Glutamatergic neuron (in vitro differentiated cells): ENCODE measurements at regions not wholly inside any gene's neighbourhood (a gene's known extent, or its start where the extent isn't known, plus 50 kb on each side); places are given as distances from the start of the nearest gene placed in this dataset.

Experiments used
- DNase-seq: peaks from one replicate; pipeline ENCODE4 v3.0.0; 2022
- H3K27ac Mint-ChIP-seq: one replicate; pipeline ENCODE4 v1.8.0; 2020; ENCODE audit warnings: mild to moderate bottlenecking, mixed read lengths, inconsistent platforms; ENCODE audit not compliant: unreplicated experiment
- H3K27me3 Mint-ChIP-seq: one replicate; pipeline ENCODE4 v1.8.0; 2020; ENCODE audit warnings: mild to moderate bottlenecking, moderate library complexity, mixed read lengths, inconsistent platforms; ENCODE audit not compliant: unreplicated experiment
- H3K36me3 Mint-ChIP-seq: one replicate; pipeline ENCODE4 v1.8.0; 2020; ENCODE audit warnings: mild to moderate bottlenecking, mixed read lengths, inconsistent platforms; ENCODE audit not compliant: unreplicated experiment
- H3K4me1 Mint-ChIP-seq: one replicate; pipeline ENCODE4 v1.8.0; 2020; ENCODE audit warnings: mild to moderate bottlenecking, low read depth, mixed read lengths, inconsistent platforms; ENCODE audit not compliant: unreplicated experiment
- H3K4me3 Mint-ChIP-seq: one replicate; pipeline ENCODE4 v1.8.0; 2020; ENCODE audit warnings: mild to moderate bottlenecking, mixed read lengths, inconsistent platforms; ENCODE audit not compliant: unreplicated experiment
- H3K9me3 Mint-ChIP-seq: one replicate; pipeline ENCODE4 v1.8.0; 2020; ENCODE audit warnings: mild to moderate bottlenecking, moderate library complexity, mixed read lengths, inconsistent platforms; ENCODE audit not compliant: unreplicated experiment
- TF ChIP-seq, protein P1 (sequence below): fragments of 200-600 bp; sonication (generic); IDR thresholded peaks from one replicate; pipeline ENCODE4 v1.5.0; 2021; ENCODE audit not compliant: partially characterized antibody, unreplicated experiment

- H3K36me3 Mint-ChIP-seq: peaks cover 5% of the 10 kb centered on the region
- no peak overlapping the region for H3K4me3 Mint-ChIP-seq
- H3K27me3 Mint-ChIP-seq: peaks cover 3% of the 10 kb centered on the region
- no peak overlapping the region for H3K27ac Mint-ChIP-seq
- DNase-seq: no peak
- peaks cover 2% of the 10 kb centered on the region for H3K9me3 Mint-ChIP-seq
- TF ChIP-seq, protein P1, sequence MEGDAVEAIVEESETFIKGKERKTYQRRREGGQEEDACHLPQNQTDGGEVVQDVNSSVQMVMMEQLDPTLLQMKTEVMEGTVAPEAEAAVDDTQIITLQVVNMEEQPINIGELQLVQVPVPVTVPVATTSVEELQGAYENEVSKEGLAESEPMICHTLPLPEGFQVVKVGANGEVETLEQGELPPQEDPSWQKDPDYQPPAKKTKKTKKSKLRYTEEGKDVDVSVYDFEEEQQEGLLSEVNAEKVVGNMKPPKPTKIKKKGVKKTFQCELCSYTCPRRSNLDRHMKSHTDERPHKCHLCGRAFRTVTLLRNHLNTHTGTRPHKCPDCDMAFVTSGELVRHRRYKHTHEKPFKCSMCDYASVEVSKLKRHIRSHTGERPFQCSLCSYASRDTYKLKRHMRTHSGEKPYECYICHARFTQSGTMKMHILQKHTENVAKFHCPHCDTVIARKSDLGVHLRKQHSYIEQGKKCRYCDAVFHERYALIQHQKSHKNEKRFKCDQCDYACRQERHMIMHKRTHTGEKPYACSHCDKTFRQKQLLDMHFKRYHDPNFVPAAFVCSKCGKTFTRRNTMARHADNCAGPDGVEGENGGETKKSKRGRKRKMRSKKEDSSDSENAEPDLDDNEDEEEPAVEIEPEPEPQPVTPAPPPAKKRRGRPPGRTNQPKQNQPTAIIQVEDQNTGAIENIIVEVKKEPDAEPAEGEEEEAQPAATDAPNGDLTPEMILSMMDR: no peak
- H3K4me1 Mint-ChIP-seq: no peaks in the 10 kb centered on the region
These were observed 442.4 kb downstream of the CCSER2 start for GRCh38 chr10:84770824-84771223.

GRCh38 chr10:84783386-84783785, 455.0 kb downstream of the CCSER2 start:
- TF ChIP-seq, protein P1: peak; percentile 77
- Mint-ChIP-seq H3K9me3 (no peaks in the 10 kb centered on the region), H3K27ac (no peak overlapping the region), H3K4me3 (no peak overlapping the region), H3K36me3 (peaks cover 3% of the 10 kb centered on the region), H3K4me1 (no peaks in the 10 kb centered on the region), H3K27me3 (peaks cover 2% of the 10 kb centered on the region)
- peak; percentile 36 for DNase-seq

DNA sequence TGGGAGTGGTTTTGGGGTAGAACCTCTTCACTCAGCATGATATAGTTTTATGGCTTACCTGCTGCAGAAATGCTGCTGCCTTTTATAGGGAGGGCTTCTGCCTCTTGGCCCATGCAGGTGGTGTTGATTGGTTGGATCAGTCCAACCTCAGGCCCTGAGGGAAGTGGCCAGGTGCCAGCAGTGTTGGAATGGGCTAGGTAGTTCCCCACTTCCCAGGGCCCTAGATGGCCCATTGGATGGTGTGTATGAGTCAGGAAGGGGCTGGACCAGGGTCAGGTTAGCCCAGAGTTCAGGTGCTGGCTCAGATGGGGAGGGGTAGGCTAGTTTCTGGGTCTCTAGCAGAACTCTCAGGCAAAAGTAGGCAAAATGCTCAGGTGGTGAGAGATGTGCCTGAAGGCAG, 455.5 kb downstream of the CCSER2 start:
- H3K4me1 Mint-ChIP-seq: no peaks in the 10 kb centered on the region
- no peaks in the 10 kb centered on the region for H3K9me3 Mint-ChIP-seq
- no peak overlapping the region for H3K4me3 Mint-ChIP-seq
- H3K27me3 Mint-ChIP-seq: peaks cover 2% of the 10 kb centered on the region
- peaks cover 3% of the 10 kb centered on the region for H3K36me3 Mint-ChIP-seq
- DNase-seq: no peak
- no peak overlapping the region for H3K27ac Mint-ChIP-seq
- TF ChIP-seq, protein P1: no peak

- Mint-ChIP-seq H3K27me3 (peaks cover 2% of the 10 kb centered on the region), H3K27ac (no peak overlapping the region), H3K9me3 (no peaks in the 10 kb centered on the region), H3K4me3 (no peak overlapping the region), H3K36me3 (peaks cover 3% of the 10 kb centered on the region), H3K4me1 (no peaks in the 10 kb centered on the region)
- TF ChIP-seq, protein P1: no peak
- no peak for DNase-seq
These were observed 456.4 kb downstream of the CCSER2 start for GRCh38 chr10:84784749-84785148.

DNA sequence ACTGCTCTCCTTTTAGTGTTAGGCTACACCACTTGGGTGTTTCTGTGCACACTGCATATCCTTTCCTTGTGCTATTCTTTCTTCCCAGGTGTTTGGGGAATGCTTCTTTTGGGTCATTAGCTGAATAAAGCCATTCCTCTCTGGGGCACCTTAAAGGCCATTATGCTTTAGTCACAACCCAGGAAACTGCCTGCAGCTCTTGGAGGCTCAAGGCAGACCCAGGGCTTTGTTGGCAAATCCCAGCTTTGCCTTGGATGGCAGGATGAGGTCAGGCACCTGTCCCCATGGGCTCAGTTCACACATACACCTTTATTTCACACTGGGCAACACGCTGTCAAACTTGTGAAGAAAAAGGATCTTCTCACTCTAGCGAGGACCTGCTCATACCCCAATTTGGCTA, 460.6 kb downstream of the CCSER2 start:
- peaks cover 3% of the 10 kb centered on the region for H3K36me3 Mint-ChIP-seq

More for the DNA sequence above, 460.6 kb downstream of the CCSER2 start:
- Mint-ChIP-seq H3K9me3 (no peaks in the 10 kb centered on the region), H3K4me1 (no peaks in the 10 kb centered on the region), H3K4me3 (no peak overlapping the region), H3K27ac (no peak overlapping the region), H3K27me3 (peaks cover 2% of the 10 kb centered on the region)
- TF ChIP-seq, protein P1: no peak
- no peak for DNase-seq
